ENCODE measurements at regions not wholly inside any gene's neighbourhood (a gene's known extent, or its start where the extent isn't known, plus 50 kb on each side); places are given as distances from the start of the nearest gene placed in this dataset.
A peak's percentile ranks its signal among the peaks of the same experiment; 100 is the strongest.
"Not testable (repeated sequence)": the region's sequence is repeated elsewhere in the genome, so short reads cannot be mapped to it uniquely, and the experiment has no call there.

DNA sequence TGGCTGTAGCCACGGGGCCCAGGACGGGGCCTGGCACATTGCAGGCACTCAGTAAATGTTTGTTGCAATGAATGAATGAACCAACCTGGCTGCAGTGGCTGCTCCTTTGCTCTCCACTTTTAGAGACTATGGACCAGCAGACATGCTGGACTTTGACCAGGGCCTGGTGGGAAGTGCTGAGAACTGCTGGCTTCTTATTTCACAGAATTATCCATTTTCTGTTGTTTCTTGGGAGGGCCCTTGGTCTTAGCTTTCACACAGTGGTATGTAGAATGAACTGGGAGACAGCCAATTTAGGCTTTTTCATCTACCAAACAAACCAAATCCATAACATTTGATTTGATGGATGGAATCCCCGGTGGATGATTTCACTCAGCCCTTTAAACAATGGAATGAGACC lies 78.0 kb upstream of the LHFPL2 start:
- DNase-seq (ENCODE audit: missing footprints) (no peak), ATAC-seq (no peak)
- intact Hi-C loops (cut with DNase I): no loop called here

DNA sequence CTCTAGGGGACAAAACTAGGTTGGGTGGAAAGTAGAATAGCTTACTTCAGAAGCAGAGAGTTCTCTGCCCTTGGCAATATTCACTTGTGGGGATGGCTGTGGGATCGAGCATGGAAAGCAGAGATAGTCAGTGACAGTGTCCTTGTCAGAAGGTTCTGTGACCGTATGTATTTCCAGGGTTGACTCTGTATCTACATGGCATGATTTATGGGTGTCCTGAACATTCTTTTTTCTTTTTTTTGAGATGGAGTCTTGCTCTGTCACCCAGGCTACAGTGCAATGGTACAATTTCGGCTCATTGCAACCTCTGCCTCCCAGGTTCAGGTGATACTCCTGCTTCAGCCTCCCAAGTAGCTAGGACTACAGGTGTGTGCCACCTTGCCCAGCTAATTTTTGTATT lies 77.4 kb upstream of the LHFPL2 start:
- ATAC-seq: no peak
- no peak for DNase-seq (ENCODE audit: missing footprints)
- intact Hi-C loops (cut with DNase I): no loop called here

DNA sequence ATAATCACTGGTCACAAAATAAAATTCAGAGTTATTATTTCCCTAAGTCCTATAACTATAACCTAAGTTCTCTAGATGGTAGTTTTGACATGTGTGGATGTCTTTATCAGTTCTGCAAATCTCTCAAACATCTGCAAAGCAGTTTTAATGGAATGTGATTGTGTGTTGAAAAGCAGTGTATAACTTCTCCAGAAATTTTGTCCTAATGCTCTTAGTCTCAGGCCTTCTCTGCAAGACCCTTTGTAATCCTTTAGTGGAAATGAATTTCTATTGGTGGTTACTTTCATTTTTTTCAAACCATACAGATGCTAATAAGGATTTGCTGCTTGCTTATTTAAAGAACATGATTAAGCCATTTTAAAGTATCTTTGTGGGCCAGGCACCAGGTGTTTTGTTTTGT lies 75.5 kb upstream of the LHFPL2 start:
- intact Hi-C loops (cut with DNase I): no loop called here
- DNase-seq (ENCODE audit: missing footprints) (no peak), ATAC-seq (no peak)

DNA sequence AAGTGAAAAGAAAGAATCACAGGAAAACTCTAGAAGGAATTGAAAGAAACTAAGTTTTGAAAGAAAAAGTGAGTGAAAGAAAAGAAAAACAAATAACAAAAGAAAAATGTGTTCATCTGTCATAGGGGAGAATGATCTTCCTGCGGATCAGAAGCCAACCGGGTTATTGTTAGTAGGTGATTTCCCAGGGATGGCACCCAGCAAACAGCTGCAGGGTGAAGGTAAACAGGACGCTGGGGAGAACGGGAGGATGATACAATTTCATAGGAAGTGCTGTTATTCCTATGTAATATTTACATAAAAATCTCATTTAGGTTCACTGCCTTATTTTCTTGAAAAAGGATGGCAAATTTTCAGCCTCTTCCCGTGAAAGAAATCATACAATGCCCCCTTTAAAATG lies 72.4 kb upstream of the LHFPL2 start:
- no peak for ATAC-seq
- no peak for DNase-seq (ENCODE audit: missing footprints)
- intact Hi-C loops (cut with DNase I): no loop called here

DNA sequence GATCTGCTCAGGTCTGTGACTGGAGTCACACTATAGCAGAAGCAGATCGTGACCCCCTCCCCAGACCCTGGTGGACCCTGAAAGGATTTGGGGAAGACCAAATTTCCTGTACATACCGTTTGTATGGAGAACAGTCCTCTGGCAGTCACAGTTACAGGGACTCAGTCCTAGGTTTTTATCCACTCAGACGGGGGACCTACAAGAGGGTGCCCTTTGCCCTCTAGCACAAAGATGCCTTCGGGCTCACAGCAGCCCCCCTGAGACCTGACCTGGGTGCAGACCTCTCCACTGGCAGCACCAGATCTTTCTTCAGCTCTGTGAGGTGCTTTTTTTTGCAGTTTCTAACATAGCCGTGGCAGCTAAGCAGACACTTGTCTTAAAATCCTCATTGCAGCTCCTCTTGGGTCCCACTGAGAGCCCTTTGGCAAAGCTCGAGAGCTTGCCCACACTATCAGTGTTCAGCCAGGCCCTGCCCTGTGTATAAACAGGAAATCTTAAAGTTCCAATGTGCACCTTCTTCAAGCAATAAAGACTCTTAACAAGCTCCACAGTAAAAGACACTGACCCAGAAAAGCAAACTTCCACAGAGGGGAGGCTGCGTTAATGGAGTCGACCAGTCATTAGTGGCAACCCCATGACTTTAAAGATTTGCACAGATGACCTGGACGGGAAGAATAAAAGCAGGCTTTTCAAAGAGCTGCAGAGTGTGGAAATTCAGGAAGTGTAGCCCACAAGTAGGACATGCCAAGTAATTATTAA lies 71.8 kb upstream of the LHFPL2 start:
- intact Hi-C loops (cut with DNase I): no loop called here
- ATAC-seq (no peak), DNase-seq (ENCODE audit: missing footprints) (no peak)

DNA sequence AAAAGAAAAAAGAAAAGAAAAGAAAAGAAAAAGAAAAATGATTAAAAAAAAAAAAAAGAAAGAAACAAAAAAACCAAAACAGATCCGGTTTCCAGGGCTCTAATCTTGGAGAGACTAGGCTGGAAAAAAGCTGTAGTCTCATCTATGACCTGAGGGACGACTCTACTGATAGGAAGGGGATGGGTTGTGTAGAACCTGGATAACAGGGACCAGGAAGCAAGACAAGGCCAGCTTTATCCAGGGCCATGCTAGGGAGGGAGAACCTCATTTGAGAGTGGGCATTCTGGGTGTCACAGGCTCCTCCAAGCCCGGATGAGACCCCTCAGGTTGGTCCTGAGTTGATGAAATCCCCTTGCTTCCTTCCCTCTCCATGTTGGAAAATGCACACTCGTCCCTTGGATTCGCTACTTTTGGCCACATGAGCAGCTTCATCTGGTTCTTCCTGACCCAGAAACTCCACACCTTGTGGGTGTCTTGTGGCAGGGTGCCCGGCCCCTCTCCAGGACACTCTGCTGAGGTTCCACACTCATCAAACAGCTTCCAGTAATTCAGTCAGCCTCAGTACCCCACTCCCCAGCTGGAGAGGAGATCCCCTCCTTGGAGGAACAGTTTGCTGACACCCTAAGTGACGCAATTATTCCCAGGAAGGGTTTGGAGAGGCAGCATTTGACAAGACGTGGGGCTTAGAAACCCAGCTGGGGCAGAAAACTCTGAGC lies 71.1 kb upstream of the LHFPL2 start:
- ATAC-seq (no peak), DNase-seq (ENCODE audit: missing footprints) (no peak)
- intact Hi-C loops (cut with DNase I): no loop called here

DNA sequence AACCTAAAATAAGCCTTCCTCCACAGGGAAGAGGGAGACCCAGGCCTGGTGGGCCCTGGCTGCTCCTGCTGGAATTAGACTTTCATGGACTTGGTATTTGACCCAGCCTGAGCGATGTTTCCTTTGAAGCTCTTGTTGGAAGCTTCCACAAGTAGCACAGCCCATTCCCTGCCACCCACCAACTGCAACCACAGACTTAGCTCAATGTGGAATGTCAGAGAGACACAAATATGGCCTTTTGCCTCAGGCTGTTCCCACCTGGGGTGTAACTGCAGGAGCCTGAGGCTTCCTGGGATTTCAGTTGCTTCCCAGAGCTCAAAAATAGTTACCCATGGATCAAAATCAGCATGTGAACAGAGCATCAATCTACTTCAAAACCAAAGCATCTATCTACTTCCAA lies 70.3 kb upstream of the LHFPL2 start:
- DNase-seq (ENCODE audit: missing footprints) (no peak), ATAC-seq (no peak)
- intact Hi-C loops (cut with DNase I): no loop called here

DNA sequence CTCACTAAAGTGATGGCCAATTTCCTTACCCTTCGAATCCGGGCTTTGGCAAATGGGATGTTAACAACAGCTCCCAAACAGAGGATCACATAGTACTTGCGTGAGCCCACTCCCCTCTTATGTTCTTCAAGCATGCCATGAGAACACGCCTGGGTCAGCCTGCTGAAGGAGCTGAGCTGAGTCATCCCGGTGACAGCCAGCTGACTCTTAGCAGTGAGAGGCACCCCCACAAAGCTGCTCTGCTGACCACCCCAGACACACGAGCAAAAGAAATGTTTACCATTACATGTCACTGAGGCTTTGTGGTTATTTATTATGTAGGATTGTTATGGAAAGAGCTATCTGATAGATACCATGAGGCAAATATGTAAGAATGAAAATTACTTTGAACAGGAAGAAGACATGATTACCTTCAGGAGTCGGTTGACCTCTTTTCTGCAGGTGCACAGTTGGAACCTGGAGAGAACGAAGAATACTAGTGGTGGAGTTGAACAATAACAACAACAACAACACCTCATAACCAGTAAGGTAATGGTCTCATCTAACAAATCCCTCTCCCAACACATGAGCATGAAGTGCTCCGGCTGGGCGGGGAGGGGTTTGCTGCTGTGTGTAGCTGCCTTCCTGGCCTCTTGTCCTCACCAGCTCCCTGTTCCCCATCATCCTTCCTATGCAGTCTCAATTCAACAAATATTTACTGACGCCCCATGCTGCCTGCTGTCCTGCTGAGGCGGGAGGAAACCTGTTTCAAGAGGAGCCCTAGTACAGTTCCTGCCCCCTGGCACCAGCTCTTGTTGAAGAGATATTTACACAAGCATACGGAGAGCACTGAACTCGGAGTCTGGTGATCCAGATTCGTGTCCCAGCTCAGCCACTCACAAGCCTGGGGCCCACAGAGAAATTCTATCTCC lies 69.4 kb upstream of the LHFPL2 start:
- no peak for DNase-seq (ENCODE audit: missing footprints)
- no peak for ATAC-seq
- intact Hi-C loops (cut with DNase I): no loop called here

DNA sequence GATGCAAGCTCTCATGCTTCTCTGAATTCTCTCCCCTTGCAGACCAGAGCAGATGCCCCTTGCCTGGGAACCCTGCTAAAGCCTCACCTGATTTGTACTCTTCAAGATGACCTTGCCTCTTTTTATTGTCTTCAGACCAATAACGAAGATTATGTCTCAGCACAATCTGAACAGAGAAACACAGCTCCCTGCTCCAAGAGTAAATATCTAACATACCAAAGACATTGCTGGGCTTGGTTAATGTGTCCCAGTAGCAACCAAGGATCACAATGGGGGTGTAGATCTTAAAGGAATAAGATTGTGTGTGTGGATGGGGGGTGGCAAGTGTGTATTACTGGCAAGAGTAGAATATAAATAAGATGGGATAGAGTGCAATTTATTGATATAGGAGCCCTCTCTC lies 67.6 kb upstream of the LHFPL2 start:
- intact Hi-C loops (cut with DNase I): no loop called here
- no peak for DNase-seq (ENCODE audit: missing footprints)

DNA sequence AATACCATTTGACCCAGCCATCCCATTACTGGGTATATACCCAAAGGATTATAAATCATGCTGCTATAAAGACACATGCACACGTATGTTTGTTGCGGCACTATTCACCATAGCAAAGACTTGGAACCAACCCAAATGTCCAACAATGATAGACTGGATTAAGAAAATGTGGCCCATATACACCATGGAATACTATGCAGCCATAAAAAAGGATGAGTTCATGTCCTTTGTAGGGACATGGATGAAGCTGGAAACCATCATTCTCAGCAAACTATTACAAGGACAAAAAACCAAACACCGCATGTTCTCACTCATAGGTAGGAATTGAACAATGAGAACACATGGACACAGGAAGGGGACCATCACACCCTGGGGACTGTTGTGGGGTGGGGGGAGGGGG lies 66.8 kb upstream of the LHFPL2 start:
- intact Hi-C loops (cut with DNase I); DNase-seq (ENCODE audit: missing footprints); ATAC-seq: not testable (repeated sequence)

More for the DNA sequence above, 67.6 kb upstream of the LHFPL2 start:
- ATAC-seq: no peak

DNA sequence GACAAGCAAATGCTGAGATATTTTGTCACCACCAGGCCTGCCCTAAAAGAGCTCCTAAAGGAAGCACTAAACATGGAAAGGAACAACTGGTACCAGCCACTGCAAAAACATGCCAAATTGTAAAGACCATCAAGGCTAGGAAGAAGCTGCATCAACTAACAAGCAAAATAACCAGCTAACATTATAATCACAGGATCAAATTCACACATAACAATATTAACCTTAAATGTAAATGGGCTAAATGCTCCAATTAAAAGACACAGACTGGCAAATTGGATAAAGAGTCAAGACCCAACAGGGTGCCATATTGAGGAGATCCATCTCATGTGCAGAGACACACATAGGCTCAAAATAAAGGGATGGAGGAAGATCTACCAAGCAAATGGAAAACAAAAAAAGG lies 63.1 kb upstream of the LHFPL2 start:
- intact Hi-C loops (cut with DNase I); ATAC-seq; DNase-seq (ENCODE audit: missing footprints): not testable (repeated sequence)

DNA sequence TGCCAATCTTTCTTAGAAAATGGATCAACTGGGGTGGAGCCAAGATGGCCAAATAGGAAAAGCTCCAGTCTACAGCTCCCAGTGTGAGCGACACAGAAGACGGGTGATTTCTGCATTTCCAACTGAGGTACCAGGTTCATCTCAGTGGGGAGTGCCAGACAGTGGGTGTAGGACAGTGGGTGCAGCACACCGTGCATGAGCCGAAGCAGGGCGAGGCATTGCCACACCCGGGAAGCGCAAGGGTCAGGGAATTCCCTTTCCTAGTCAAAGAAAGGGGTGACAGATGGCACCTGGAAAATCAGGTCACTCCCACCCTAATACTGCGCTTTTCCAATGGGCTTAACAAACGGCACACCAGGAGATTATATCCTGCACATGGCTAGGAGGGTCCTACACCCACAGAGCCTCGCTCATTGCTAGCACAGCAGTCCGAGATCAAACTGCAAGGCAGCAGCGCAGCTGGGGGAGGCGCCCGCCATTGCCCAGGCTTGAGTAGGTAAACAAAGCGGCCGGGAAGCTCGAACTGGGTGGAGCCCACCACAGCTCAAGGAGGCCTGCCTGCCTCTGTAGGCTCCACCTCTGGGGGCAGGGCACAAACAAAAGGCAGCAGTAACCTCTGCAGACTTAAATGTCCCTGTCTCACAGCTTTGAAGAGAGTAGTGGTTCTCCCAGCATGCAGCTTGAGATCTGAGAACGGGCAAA lies 61.3 kb upstream of the LHFPL2 start:
- DNase-seq (ENCODE audit: missing footprints); ATAC-seq; intact Hi-C loops (cut with DNase I): not testable (repeated sequence)

DNA sequence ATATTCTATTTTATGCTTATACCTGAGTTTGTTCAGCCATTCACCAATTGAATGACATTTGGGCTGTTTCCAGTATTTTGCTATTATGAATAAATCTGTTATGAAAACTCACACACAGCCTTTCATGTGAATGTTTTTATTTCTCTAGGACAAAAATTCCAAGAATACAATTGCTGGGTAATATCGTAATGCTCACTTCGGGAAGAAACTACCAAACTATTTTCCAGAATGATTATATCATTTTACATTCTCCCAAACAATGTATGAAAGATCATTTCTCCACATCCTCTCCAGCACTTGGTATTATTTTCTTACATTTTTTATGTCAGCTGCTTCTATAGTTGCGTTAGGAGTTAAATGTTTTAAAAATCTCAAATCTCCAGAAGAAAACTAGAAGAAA lies 58.3 kb upstream of the LHFPL2 start:
- DNase-seq (ENCODE audit: missing footprints) (no peak), ATAC-seq (no peak)
- intact Hi-C loops (cut with DNase I): no loop called here

DNA sequence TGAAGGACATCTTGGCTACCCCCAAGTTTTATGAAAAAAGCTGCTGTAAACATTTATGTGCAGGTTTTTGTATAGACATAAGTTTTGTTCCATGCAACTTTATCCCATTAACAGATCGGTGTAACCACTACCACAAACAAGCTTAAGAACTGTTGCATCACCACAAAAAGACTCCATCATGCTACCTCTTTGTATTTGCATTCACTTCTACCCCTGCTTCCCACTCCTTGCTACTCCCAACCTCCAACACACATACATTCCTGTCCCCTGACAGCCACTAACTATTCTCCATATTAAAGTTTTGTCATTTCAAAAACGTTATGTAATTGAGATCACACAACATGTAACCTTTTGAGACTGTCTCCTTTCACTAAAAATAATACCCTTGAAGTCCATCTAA lies 57.8 kb upstream of the LHFPL2 start:
- DNase-seq (ENCODE audit: missing footprints) (no peak), ATAC-seq (no peak)
- intact Hi-C loops (cut with DNase I): no loop called here

DNA sequence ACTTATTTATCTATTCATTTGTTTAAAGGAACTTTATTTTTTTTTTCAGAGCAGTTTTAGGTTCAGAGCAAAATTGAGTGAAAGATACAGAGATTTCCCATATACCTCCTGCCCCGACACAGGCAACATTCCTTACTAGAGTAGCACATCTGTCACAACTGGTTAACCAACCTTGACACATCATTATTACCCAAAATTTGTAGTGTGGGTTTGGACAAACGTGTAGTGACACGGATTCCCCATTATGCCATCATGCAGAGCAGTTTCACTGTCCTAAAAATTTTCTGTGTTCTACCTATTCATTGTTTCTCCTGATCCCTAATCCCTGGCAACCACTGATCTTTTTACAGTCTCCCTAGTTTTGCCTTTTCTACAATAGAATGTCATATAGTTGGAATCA lies 57.3 kb upstream of the LHFPL2 start:
- no peak for DNase-seq (ENCODE audit: missing footprints)
- intact Hi-C loops (cut with DNase I): no loop called here
- no peak for ATAC-seq

DNA sequence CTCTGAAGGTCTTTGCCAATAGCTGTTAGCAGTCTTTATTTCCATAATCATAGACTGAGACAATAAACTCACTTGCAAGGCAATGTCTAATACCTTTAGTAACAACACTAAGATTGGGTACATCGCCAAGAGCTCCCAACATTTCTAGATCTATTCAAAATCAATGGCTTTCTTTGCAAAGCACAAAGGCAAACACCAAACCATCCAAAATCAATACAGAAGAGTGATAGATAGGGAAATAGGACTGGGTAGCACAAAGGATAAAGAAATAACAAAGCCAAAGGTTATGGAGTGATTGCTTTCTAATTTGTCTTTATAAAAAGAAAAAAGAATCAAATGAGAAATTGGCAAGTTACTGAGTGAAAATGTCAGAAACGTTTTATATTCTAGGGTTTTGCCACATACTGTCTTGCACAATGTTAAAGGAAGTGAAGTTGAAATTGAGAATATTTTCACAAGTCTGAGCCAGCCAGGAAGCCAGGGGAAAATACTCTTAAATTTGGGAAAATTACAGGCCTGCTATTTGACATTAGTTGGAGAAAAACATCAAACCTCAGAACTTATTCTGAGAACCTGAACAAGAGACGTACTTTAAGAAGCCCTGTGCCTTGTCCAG lies 53.3 kb upstream of the LHFPL2 start:
- ATAC-seq: no peak
- intact Hi-C loops (cut with DNase I): no loop called here

DNA sequence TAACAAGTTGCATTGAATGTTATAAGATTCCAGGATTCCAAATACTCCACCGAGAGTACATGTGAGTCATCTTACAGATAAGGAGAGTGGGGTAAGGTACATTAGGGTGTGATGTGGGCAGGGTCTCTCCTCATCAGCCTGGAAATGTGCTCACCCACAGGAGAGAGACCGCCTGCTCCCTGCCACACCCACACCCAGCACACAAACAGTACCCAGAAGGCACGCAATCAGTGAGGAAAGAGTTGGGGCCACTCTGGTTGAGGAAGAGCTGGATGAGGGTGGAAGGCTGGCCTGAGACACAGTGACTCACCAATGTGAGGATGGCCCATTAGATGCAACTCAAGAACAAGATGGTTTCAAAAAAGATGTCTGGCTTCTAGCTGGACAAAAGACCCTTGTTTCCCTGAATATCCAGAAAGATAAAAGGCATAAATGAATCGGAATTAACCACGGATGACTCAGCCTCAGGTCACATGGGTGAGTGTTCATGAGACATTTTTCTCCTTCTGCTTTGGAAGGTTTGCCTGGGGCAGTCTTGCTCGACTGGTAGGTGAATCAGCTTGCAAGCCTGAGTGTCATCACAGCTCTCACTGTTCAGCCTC lies 51.1 kb upstream of the LHFPL2 start:
- ATAC-seq: no peak
- no peak for DNase-seq (ENCODE audit: missing footprints)
- intact Hi-C loops (cut with DNase I): no loop called here

More for the DNA sequence above, 53.3 kb upstream of the LHFPL2 start:
- no peak for DNase-seq (ENCODE audit: missing footprints)

DNA sequence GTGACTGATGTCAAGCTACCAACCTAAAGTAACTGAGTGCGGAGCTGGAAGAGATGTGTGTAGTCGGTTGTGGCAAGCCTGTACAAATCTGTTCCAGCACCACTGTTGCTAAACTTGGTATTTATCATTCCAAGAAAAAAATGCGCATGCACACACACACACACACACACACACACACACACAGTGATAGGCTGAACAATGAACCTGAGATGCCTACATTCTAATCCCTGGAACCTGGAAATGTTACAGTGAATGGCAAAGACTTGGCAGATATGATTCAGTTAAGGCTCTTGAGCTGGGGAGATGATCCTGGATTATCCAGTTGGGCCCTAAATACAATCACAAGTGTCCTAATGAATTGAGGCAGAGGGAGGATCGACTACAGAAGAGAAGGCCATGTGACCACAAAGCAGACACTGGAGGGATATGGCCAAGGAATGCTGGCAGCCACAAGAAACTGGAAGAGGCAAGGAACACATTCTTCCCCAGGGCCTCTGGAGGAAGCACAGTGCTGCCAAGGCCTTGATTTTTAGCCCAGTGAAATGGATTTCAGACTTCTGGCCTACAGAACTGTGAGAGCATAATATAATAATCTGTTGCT lies 49.7 kb upstream of the LHFPL2 start:
- intact Hi-C loops (cut with DNase I): no loop called here
- DNase-seq (ENCODE audit: missing footprints) (no peak), ATAC-seq (peak; percentile 97)
